ENCODE measurements at regions not wholly inside any gene's neighbourhood (a gene's known extent, or its start where the extent isn't known, plus 50 kb on each side); places are given as distances from the start of the nearest gene placed in this dataset.
"Not testable (repeated sequence)": the region's sequence is repeated elsewhere in the genome, so short reads cannot be mapped to it uniquely, and the experiment has no call there.

DNA sequence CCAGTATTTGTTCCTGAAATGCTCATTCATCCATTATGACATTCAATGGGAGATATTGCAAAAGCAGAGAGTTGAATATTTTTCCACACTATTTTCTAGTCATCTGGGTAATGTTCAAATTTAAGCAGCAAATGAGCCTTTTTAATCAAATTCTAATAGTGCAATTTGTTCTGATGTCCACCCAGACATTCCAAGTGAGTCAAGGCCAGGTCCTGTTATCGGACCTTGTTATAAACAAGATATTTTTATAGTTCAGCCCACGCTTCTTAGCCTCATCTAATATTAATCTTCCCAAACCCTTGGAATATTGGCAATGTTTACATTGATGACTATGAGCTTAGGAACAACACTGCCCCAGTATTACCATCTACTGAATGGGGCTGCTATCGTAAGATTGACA lies 500.1 kb upstream of the PHF14 start:
- Histone ChIP-seq H3K4me2 (ENCODE audit: low read depth, low read length, poor library complexity, severe bottlenecking) (no peak overlapping the region), H4K20me1 (ENCODE audit: insufficient read depth, low read depth, low read length) (no peaks in the 10 kb centered on the region), H3K27ac (ENCODE audit: low read length) (no peak overlapping the region), H3K27me3 (ENCODE audit: low read length) (no peaks in the 10 kb centered on the region), H3K9me3 (ENCODE audit: low read length) (no peaks in the 10 kb centered on the region), H3K9me2 (replicated peaks; ENCODE audit: insufficient read depth, low read length) (no peaks in the 10 kb centered on the region), H3K4me1 (ENCODE audit: low read length) (no peaks in the 10 kb centered on the region), H3K79me2 (ENCODE audit: low read length) (no peaks in the 10 kb centered on the region), H2AFZ (ENCODE audit: low read length) (no peak overlapping the region), H3K4me3 (ENCODE audit: low read length) (no peak overlapping the region), H3K36me3 (ENCODE audit: insufficient read depth, low read length) (no peaks in the 10 kb centered on the region), H3K9ac (ENCODE audit: low read length) (no peak overlapping the region)
- DNase-seq = no peak

DNA sequence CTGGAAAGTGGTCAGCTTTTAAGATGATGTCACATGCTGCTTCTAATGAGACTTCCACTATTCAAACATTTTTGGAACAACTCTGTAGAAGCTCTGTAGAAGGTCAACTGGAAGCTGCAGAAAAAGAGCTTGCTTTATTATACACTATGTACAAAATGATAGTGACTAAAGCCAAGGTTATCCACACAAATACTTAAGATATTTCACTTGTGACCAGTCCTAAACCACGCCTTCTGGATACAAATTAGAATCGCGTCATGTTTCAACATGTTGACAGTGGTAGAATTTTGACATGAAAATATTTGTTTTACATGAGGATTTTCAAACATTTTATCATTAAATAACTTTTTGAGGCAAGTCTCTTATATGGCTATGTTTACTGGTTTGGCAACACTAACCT lies 499.6 kb upstream of the PHF14 start:
- H3K9ac ChIP-seq (ENCODE audit: low read length) = no peak overlapping the region
- no peak overlapping the region for H3K4me3 ChIP-seq (ENCODE audit: low read length)
- H3K79me2 ChIP-seq (ENCODE audit: low read length) = no peaks in the 10 kb centered on the region
- no peaks in the 10 kb centered on the region for H3K4me1 ChIP-seq (ENCODE audit: low read length)
- H3K9me3 ChIP-seq (ENCODE audit: low read length) = no peaks in the 10 kb centered on the region
- H3K27me3 ChIP-seq (ENCODE audit: low read length) = no peaks in the 10 kb centered on the region
- no peak for DNase-seq
- no peak overlapping the region for H3K27ac ChIP-seq (ENCODE audit: low read length)
- no peaks in the 10 kb centered on the region for H3K9me2 ChIP-seq (replicated peaks; ENCODE audit: insufficient read depth, low read length)
- no peaks in the 10 kb centered on the region for H3K36me3 ChIP-seq (ENCODE audit: insufficient read depth, low read length)
- no peaks in the 10 kb centered on the region for H4K20me1 ChIP-seq (ENCODE audit: insufficient read depth, low read depth, low read length)
- H2AFZ ChIP-seq (ENCODE audit: low read length) = no peak overlapping the region
- H3K4me2 ChIP-seq (ENCODE audit: low read depth, low read length, poor library complexity, severe bottlenecking) = no peak overlapping the region

DNA sequence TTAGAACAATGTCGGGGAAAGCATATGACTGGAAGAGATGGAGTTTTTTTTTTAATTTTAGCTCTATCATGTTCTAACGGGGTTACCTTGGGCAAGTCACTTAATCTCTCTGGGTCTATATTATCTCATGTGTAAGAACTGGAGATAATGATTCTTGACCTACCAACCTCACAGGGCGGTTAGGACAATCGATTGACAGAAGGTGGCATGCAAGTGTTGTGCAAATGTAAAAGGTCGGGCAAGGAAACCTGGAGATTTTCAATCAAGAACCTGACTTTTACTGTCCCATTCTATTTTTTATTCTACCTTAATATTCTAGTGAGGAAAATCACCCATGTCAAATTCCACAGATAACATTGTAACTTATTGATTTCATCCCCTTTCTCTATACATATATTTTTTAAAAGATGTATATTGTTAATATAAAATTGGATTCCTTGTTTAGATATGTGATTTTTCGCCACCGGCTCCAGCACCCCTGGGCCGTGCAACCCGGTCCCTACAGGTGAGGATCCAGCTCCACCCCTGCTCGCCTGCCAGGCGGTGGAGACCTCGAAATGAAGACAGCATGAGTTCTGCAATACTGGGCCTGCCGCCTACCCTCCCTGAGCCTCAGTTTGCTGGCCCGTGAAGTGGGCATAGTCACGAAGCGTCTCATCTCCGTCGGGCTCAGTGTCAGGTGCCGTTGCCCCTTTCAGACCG lies 497.6 kb upstream of the PHF14 start:
- no peak for DNase-seq
- H3K9me2 ChIP-seq (replicated peaks; ENCODE audit: insufficient read depth, low read length) = no peaks in the 10 kb centered on the region
- H3K9me3 ChIP-seq (ENCODE audit: low read length) = no peaks in the 10 kb centered on the region
- no peaks in the 10 kb centered on the region for H3K27me3 ChIP-seq (ENCODE audit: low read length)
- no peak overlapping the region for H3K4me3 ChIP-seq (ENCODE audit: low read length)
- no peak overlapping the region for H2AFZ ChIP-seq (ENCODE audit: low read length)
- H3K27ac ChIP-seq (ENCODE audit: low read length) = no peak overlapping the region
- no peaks in the 10 kb centered on the region for H4K20me1 ChIP-seq (ENCODE audit: insufficient read depth, low read depth, low read length)
- H3K36me3 ChIP-seq (ENCODE audit: insufficient read depth, low read length) = no peaks in the 10 kb centered on the region
- no peak overlapping the region for H3K9ac ChIP-seq (ENCODE audit: low read length)
- H3K4me2 ChIP-seq (ENCODE audit: low read depth, low read length, poor library complexity, severe bottlenecking) = no peak overlapping the region
- H3K79me2 ChIP-seq (ENCODE audit: low read length) = no peaks in the 10 kb centered on the region
- H3K4me1 ChIP-seq (ENCODE audit: low read length) = no peaks in the 10 kb centered on the region

- Histone ChIP-seq H3K4me2 (ENCODE audit: low read depth, low read length, poor library complexity, severe bottlenecking) (no peak overlapping the region), H3K9me2 (replicated peaks; ENCODE audit: insufficient read depth, low read length) (no peaks in the 10 kb centered on the region), H2AFZ (ENCODE audit: low read length) (no peak overlapping the region), H3K4me1 (ENCODE audit: low read length) (no peaks in the 10 kb centered on the region), H3K9me3 (ENCODE audit: low read length) (no peaks in the 10 kb centered on the region), H3K9ac (ENCODE audit: low read length) (no peak overlapping the region), H3K27ac (ENCODE audit: low read length) (no peak overlapping the region), H3K27me3 (ENCODE audit: low read length) (no peaks in the 10 kb centered on the region), H4K20me1 (ENCODE audit: insufficient read depth, low read depth, low read length) (no peaks in the 10 kb centered on the region), H3K79me2 (ENCODE audit: low read length) (no peaks in the 10 kb centered on the region), H3K4me3 (ENCODE audit: low read length) (no peak overlapping the region), H3K36me3 (ENCODE audit: insufficient read depth, low read length) (no peaks in the 10 kb centered on the region)
- DNase-seq = no peak
These were observed 497.0 kb upstream of the PHF14 start for GRCh38 chr7:10476642-10477041.

GRCh38 chr7:10483671-10484070 lies 490.0 kb upstream of the PHF14 start:
- Histone ChIP-seq H4K20me1 (ENCODE audit: insufficient read depth, low read depth, low read length) (no peaks in the 10 kb centered on the region), H2AFZ (ENCODE audit: low read length) (no peak overlapping the region), H3K4me3 (ENCODE audit: low read length) (no peak overlapping the region), H3K27me3 (ENCODE audit: low read length) (no peaks in the 10 kb centered on the region), H3K79me2 (ENCODE audit: low read length) (no peaks in the 10 kb centered on the region), H3K27ac (ENCODE audit: low read length) (no peak overlapping the region), H3K9me3 (ENCODE audit: low read length) (no peaks in the 10 kb centered on the region), H3K9me2 (replicated peaks; ENCODE audit: insufficient read depth, low read length) (no peaks in the 10 kb centered on the region), H3K9ac (ENCODE audit: low read length) (no peak overlapping the region), H3K36me3 (ENCODE audit: insufficient read depth, low read length) (no peaks in the 10 kb centered on the region), H3K4me2 (ENCODE audit: low read depth, low read length, poor library complexity, severe bottlenecking) (no peak overlapping the region), H3K4me1 (ENCODE audit: low read length) (no peaks in the 10 kb centered on the region)
- no peak for DNase-seq

DNA sequence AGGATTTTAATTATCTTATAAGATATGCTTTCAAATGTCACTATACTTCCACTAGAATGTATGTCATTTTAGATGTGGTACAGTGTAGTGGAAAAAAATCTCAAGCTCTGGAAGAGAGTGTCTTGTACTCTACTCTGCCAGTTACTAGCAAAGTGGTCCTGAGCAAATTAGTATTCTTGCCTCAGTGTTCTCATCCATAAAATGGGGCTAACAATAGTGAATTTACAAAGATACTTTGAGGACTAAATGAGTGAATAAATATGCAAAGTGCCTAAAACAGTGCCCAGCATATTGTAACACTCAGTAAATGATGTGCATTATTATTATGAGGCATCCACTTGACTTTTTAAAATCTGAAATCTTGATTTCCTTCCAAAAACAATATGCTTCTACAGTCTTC lies 488.9 kb upstream of the PHF14 start:
- Histone ChIP-seq H3K4me1 (ENCODE audit: low read length) (no peaks in the 10 kb centered on the region), H3K4me2 (ENCODE audit: low read depth, low read length, poor library complexity, severe bottlenecking) (no peak overlapping the region), H2AFZ (ENCODE audit: low read length) (no peak overlapping the region), H3K9ac (ENCODE audit: low read length) (no peak overlapping the region), H3K9me3 (ENCODE audit: low read length) (no peaks in the 10 kb centered on the region), H3K27me3 (ENCODE audit: low read length) (no peaks in the 10 kb centered on the region), H3K27ac (ENCODE audit: low read length) (no peak overlapping the region), H3K4me3 (ENCODE audit: low read length) (no peak overlapping the region), H3K36me3 (ENCODE audit: insufficient read depth, low read length) (no peaks in the 10 kb centered on the region), H4K20me1 (ENCODE audit: insufficient read depth, low read depth, low read length) (no peaks in the 10 kb centered on the region), H3K79me2 (ENCODE audit: low read length) (no peaks in the 10 kb centered on the region), H3K9me2 (replicated peaks; ENCODE audit: insufficient read depth, low read length) (no peaks in the 10 kb centered on the region)
- no peak for DNase-seq

GRCh38 chr7:10501206-10501884 lies 472.3 kb upstream of the PHF14 start:
- H3K36me3 ChIP-seq (ENCODE audit: insufficient read depth, low read length); H3K4me3 ChIP-seq (ENCODE audit: low read length); H3K4me2 ChIP-seq (ENCODE audit: low read depth, low read length, poor library complexity, severe bottlenecking); H3K79me2 ChIP-seq (ENCODE audit: low read length); DNase-seq; H2AFZ ChIP-seq (ENCODE audit: low read length); H3K27me3 ChIP-seq (ENCODE audit: low read length); H3K27ac ChIP-seq (ENCODE audit: low read length); H4K20me1 ChIP-seq (ENCODE audit: insufficient read depth, low read depth, low read length); H3K9me2 ChIP-seq (replicated peaks; ENCODE audit: insufficient read depth, low read length); H3K9me3 ChIP-seq (ENCODE audit: low read length); H3K9ac ChIP-seq (ENCODE audit: low read length); H3K4me1 ChIP-seq (ENCODE audit: low read length): not testable (repeated sequence)

- no peak overlapping the region for H3K27ac ChIP-seq (ENCODE audit: low read length)
- H3K9me2 ChIP-seq (replicated peaks; ENCODE audit: insufficient read depth, low read length) = no peaks in the 10 kb centered on the region
- no peak overlapping the region for H3K9ac ChIP-seq (ENCODE audit: low read length)
- H3K79me2 ChIP-seq (ENCODE audit: low read length) = no peaks in the 10 kb centered on the region
- no peaks in the 10 kb centered on the region for H3K36me3 ChIP-seq (ENCODE audit: insufficient read depth, low read length)
- H3K27me3 ChIP-seq (ENCODE audit: low read length) = no peaks in the 10 kb centered on the region
- no peaks in the 10 kb centered on the region for H3K9me3 ChIP-seq (ENCODE audit: low read length)
- H4K20me1 ChIP-seq (ENCODE audit: insufficient read depth, low read depth, low read length) = no peaks in the 10 kb centered on the region
- no peak for DNase-seq
- H3K4me3 ChIP-seq (ENCODE audit: low read length) = no peak overlapping the region
- H3K4me2 ChIP-seq (ENCODE audit: low read depth, low read length, poor library complexity, severe bottlenecking) = no peak overlapping the region
- H2AFZ ChIP-seq (ENCODE audit: low read length) = no peak overlapping the region
- H3K4me1 ChIP-seq (ENCODE audit: low read length) = no peaks in the 10 kb centered on the region
These were observed 466.6 kb upstream of the PHF14 start for GRCh38 chr7:10507032-10507431.

All from Karpas-422 (cell line).